CD4-positive, alpha-beta T cell (primary cell): ENCODE measurements at regions not wholly inside any gene's neighbourhood (a gene's known extent, or its start where the extent isn't known, plus 50 kb on each side); places are given as distances from the start of the nearest gene placed in this dataset.

Source experiments
- ATAC-seq: fragments of 200-7000 bp; cut with Tn5 transposase; one replicate; pipeline ENCODE4 v1.10.0; 2022; ENCODE audit warnings: mild to moderate bottlenecking; ENCODE audit not compliant: poor library complexity
- CTCF ChIA-PET: fragments of 350-600 bp; sonication (Branson Sonifier 250); formaldehyde crosslinking; loops from one replicate; lab custom pipeline; 2021; ENCODE audit warnings: antibody characterized with exemption, inconsistent platforms; lab: Charles Lee
- POLR2A ChIA-PET: fragments of 350-600 bp; sonication (Branson Sonifier 250); formaldehyde crosslinking; loops from one replicate; lab custom pipeline; 2021; ENCODE audit warnings: antibody characterized with exemption, inconsistent platforms; lab: Charles Lee
- DNase-seq, 14 experiments: peaks; one replicate each; pipeline ENCODE4 v3.0.0-alpha.2; 2013 to 2020; ENCODE audit warnings: mixed read lengths in 2 of 14
- H3K27ac ChIP-seq, 2 donors: one replicate each; pipeline versions ENCODE4 v1.5.1 to v1.7.0; 2013; ENCODE audit warnings: low read length in 2 of 2, low read depth in 1 of 2, mild to moderate bottlenecking in 1 of 2
- H3K27me3 ChIP-seq, 2 experiments: 1 replicate in 1 of 2; 2 replicates in 1 of 2; pipeline versions ENCODE4 v1.6.1 to v1.7.0; 2013; ENCODE audit warnings: low read length in 2 of 2, control low read depth in 1 of 2, mild to moderate bottlenecking in 1 of 2, moderate library complexity in 1 of 2; ENCODE audit not compliant: insufficient read depth in 2 of 2, control insufficient read depth in 1 of 2
- H3K36me3 ChIP-seq: one replicate; pipeline ENCODE4 v1.6.1; 2013; ENCODE audit warnings: low read length, control low read depth; ENCODE audit not compliant: insufficient read depth
- H3K4me1 ChIP-seq: one replicate; pipeline ENCODE4 v1.6.1; 2013; ENCODE audit warnings: low read length, control low read depth; ENCODE audit not compliant: insufficient read depth
- H3K4me3 ChIP-seq: one replicate; pipeline ENCODE4 v1.5.1; 2013; ENCODE audit warnings: mild to moderate bottlenecking, low read length, moderate library complexity
- H3K9me3 ChIP-seq, 2 experiments: 1 replicate in 1 of 2; 2 replicates in 1 of 2; pipeline versions ENCODE4 v1.6.1 to v1.7.0; 2013; ENCODE audit warnings: low read length in 2 of 2, mild to moderate bottlenecking in 2 of 2, control low read depth in 1 of 2, moderate library complexity in 1 of 2; ENCODE audit not compliant: control insufficient read depth in 1 of 2, insufficient read depth in 1 of 2
- H3K27ac Mint-ChIP-seq: one replicate; pipeline ENCODE4 v1.8.0; 2020; ENCODE audit warnings: mixed read lengths
- H3K27me3 Mint-ChIP-seq: one replicate; pipeline ENCODE4 v1.8.0; 2021; ENCODE audit warnings: mixed read lengths
- H3K36me3 Mint-ChIP-seq: one replicate; pipeline ENCODE4 v1.8.0; 2021; ENCODE audit warnings: low read depth, mixed read lengths
- H3K4me1 Mint-ChIP-seq: one replicate; pipeline ENCODE4 v1.8.0; 2021; ENCODE audit warnings: low read depth, mixed read lengths
- H3K4me3 Mint-ChIP-seq: one replicate; pipeline ENCODE4 v1.8.0; 2020; ENCODE audit warnings: mild to moderate bottlenecking, mixed read lengths
- H3K9me3 Mint-ChIP-seq: one replicate; pipeline ENCODE4 v1.8.0; 2020; ENCODE audit warnings: mixed read lengths
- CTCF ChIP-seq: fragments of 200-600 bp; IDR thresholded peaks from one replicate; pipeline ENCODE4 v1.8.0; 2022; ENCODE audit warnings: antibody characterized with exemption, mild to moderate bottlenecking
- intact Hi-C, 2 experiments: fragments of 100-400 bp; cut with DNase I in 1 of 2; cut with micrococcal nuclease in 1 of 2; formaldehyde crosslinking; loops; one replicate each; pipeline versions ENCODE4 v1.15.1 to v1.9.0; 2023 to 2025; cut with DNase I, micrococcal nuclease

GRCh38 chr11:33564856-33565453 lies 135.7 kb downstream of the C11orf91 start:
- Histone ChIP-seq H3K27me3 (peaks cover 0 to 8% of the 10 kb centered on the region in 2 experiments), H3K4me3 (no peak overlapping the region), H3K4me1 (no peaks in the 10 kb centered on the region), H3K27ac (no peak overlapping the region), H3K9me3 (no peaks in the 10 kb centered on the region), H3K36me3 (no peaks in the 10 kb centered on the region)
- POLR2A ChIA-PET = no interaction called here
- Mint-ChIP-seq H3K36me3 (no peaks in the 10 kb centered on the region), H3K4me3 (no peak overlapping the region), H3K27ac (no peak overlapping the region), H3K27me3 (no peaks in the 10 kb centered on the region), H3K4me1 (no peaks in the 10 kb centered on the region), H3K9me3 (no peaks in the 10 kb centered on the region)
- DNase-seq = no peak
- no peak for ATAC-seq
- CTCF ChIA-PET = no interaction called here
- no peak for TF ChIP-seq CTCF
- intact Hi-C loops = no loop called here

GRCh38 chr11:33560729-33561128 lies 139.9 kb downstream of the C11orf91 start:
- no peak overlapping the region for H3K27ac Mint-ChIP-seq
- Histone ChIP-seq H3K4me1 (no peaks in the 10 kb centered on the region), H3K27ac (no peak overlapping the region), H3K36me3 (no peaks in the 10 kb centered on the region), H3K27me3 (peaks cover 0 to 6% of the 10 kb centered on the region in 2 experiments), H3K4me3 (no peak overlapping the region), H3K9me3 (peaks cover 0 to 3% of the 10 kb centered on the region in 2 experiments)
- H3K27me3 Mint-ChIP-seq = peaks cover 18% of the 10 kb centered on the region
- ChIA-PET POLR2A (no interaction called here), CTCF (no interaction called here)
- H3K36me3 Mint-ChIP-seq = no peaks in the 10 kb centered on the region
- TF ChIP-seq CTCF = no peak
- no peaks in the 10 kb centered on the region for H3K9me3 Mint-ChIP-seq
- H3K4me3 Mint-ChIP-seq = no peak overlapping the region
- DNase-seq (no peak), ATAC-seq (no peak)
- H3K4me1 Mint-ChIP-seq = no peaks in the 10 kb centered on the region
- intact Hi-C loops = no loop called here

GRCh38 chr11:33559567-33559966 lies 141.1 kb downstream of the C11orf91 start:
- Mint-ChIP-seq H3K27ac (no peak overlapping the region), H3K4me3 (no peak overlapping the region), H3K36me3 (no peaks in the 10 kb centered on the region), H3K4me1 (no peaks in the 10 kb centered on the region), H3K27me3 (peaks cover 24% of the 10 kb centered on the region), H3K9me3 (no peaks in the 10 kb centered on the region)
- DNase-seq (no peak), ATAC-seq (no peak)
- Histone ChIP-seq H3K27ac (no peak overlapping the region), H3K4me3 (no peak overlapping the region), H3K36me3 (no peaks in the 10 kb centered on the region), H3K4me1 (no peaks in the 10 kb centered on the region), H3K9me3 (peaks cover 0 to 3% of the 10 kb centered on the region in 2 experiments), H3K27me3 (peaks cover 0 to 6% of the 10 kb centered on the region in 2 experiments)
- intact Hi-C loops = no loop called here
- ChIA-PET CTCF (no interaction called here), POLR2A (no interaction called here)
- TF ChIP-seq CTCF = no peak
